ENCODE measurements at regions not wholly inside any gene's neighbourhood (a gene's known extent, or its start where the extent isn't known, plus 50 kb on each side); places are given as distances from the start of the nearest gene placed in this dataset.

- ATAC-seq (no peak), DNase-seq (no peak)
- no peaks in the 10 kb centered on the region for H3K9me3 ChIP-seq (ENCODE audit: control insufficient read depth, low read length, poor library complexity, severe bottlenecking)
- H3K27me3 Mint-ChIP-seq = no peaks in the 10 kb centered on the region
- H3K4me3 Mint-ChIP-seq = peak overlapping the region; percentile 85
- peaks cover 25% of the 10 kb centered on the region for H3K4me1 Mint-ChIP-seq
- peak overlapping the region; percentile 93 for H3K27ac Mint-ChIP-seq
- no peaks in the 10 kb centered on the region for H3K36me3 Mint-ChIP-seq (ENCODE audit: low read depth)
Observed at GRCh38 chr6:26312096-26312463, 52.9 kb upstream of the BTN3A2 start.

- no peaks in the 10 kb centered on the region for H3K9me3 ChIP-seq (ENCODE audit: control insufficient read depth, low read length, poor library complexity, severe bottlenecking)
- DNase-seq (peak; percentile 45 to 75 (median 65)), ATAC-seq (peak; percentile 76)
- Mint-ChIP-seq H3K4me1 (peaks cover 25% of the 10 kb centered on the region), H3K36me3 (ENCODE audit: low read depth) (no peaks in the 10 kb centered on the region), H3K27ac (peak overlapping the region; percentile 93), H3K4me3 (peak overlapping the region; percentile 85), H3K27me3 (no peaks in the 10 kb centered on the region)
Observed at GRCh38 chr6:26312501-26313397, 52.2 kb upstream of the BTN3A2 start.

All from T-helper 17 cell (primary cell).